Esophagus muscularis mucosa (tissue), 4 donors: ENCODE measurements at regions not wholly inside any gene's neighbourhood (a gene's known extent, or its start where the extent isn't known, plus 50 kb on each side); places are given as distances from the start of the nearest gene placed in this dataset.

ENCODE experiments used
- DNase-seq: peaks from one replicate; pipeline ENCODE4 v3.0.0-alpha.2; 2017; ENCODE audit errors: extremely low spot score
- H3K27ac ChIP-seq, 4 donors: fragments of 200-600 bp; sonication (generic); replicated peaks in 1 of 4; 1 replicate in 3 of 4; 2 replicates in 1 of 4; pipeline ENCODE4 v1.5.1; 2016 to 2019; ENCODE audit warnings: mild to moderate bottlenecking in 1 of 4
- H3K27me3 ChIP-seq, 4 donors: fragments of 200-600 bp; sonication (generic); one replicate each; pipeline versions ENCODE4 v1.5.1 to v1.6.0; 2016 to 2019
- H3K36me3 ChIP-seq, 4 donors: fragments of 200-600 bp; sonication (generic); one replicate each; pipeline ENCODE4 v1.5.1; 2016 to 2019
- H3K4me1 ChIP-seq, 4 donors: fragments of 200-600 bp; sonication (generic); one replicate each; pipeline ENCODE4 v1.5.1; 2016 to 2019
- H3K4me3 ChIP-seq, 4 donors: fragments of 200-600 bp; sonication (generic); 1 replicate in 2 of 4; 2 replicates in 2 of 4; pipeline ENCODE4 v1.5.1; 2016 to 2019; ENCODE audit warnings: mild to moderate bottlenecking in 4 of 4, moderate library complexity in 1 of 4
- H3K9me3 ChIP-seq, 4 donors: fragments of 200-600 bp; sonication (generic); 1 replicate in 3 of 4; 2 replicates in 1 of 4; pipeline ENCODE4 v1.5.1; 2016 to 2019
- CTCF ChIP-seq, 3 experiments: fragments of 200-600 bp in 2 of 3; fragments of 450-650 bp in 1 of 3; sonication (generic) in 2 of 3; IDR thresholded peaks; one replicate each; pipeline ENCODE4 v1.5.1; 2017 to 2019; ENCODE audit warnings: antibody characterized with exemption in 3 of 3, mild to moderate bottlenecking in 2 of 3, moderate library complexity in 1 of 3
- EP300 ChIP-seq: sonication (generic); formaldehyde crosslinking; IDR thresholded peaks from one replicate; pipeline ENCODE4 v1.6.1; 2017; ENCODE audit warnings: antibody characterized with exemption
- POLR2A ChIP-seq: fragments of 450-650 bp; IDR thresholded peaks from one replicate; pipeline ENCODE4 v1.6.1; 2017; ENCODE audit warnings: antibody characterized with exemption, moderate library complexity, mild to moderate bottlenecking, low read depth
- POLR2AphosphoS5 ChIP-seq, 2 donors: sonication (generic); formaldehyde crosslinking; IDR thresholded peaks; one replicate each; pipeline ENCODE4 v1.6.1; 2017; ENCODE audit warnings: antibody characterized with exemption in 2 of 2
- WGBS: methylation state at CpG from one replicate; pipeline ENCODE4 v1.1.5; 2018; 5-methylcytosine and 5-hydroxymethylcytosine counted together
- intact Hi-C: fragments of 100-400 bp; cut with DNase I; formaldehyde crosslinking; loops from one replicate; pipeline ENCODE4 v1.15.1; 2023

DNA sequence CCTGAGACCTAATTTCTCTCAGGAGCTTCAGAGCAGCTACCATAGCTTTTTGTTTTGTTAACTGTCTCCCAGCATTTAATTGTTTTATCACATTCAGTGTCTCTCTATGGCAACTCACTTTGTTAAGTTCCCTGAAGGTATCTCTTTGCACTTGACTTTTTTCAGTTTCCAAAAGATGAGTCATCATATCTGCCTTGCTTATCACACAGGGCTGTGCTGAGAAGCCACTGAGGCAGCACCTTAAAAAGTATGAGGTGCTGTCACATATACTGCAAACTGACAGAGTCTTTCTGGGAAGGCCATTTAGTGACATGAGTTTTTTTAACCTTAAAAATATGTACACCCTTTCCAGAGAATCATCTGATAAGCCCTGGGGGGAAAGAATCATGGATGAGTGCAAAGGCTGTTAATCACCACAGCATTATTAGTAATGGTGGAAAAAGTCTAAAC lies 56.8 kb downstream of the PPP1R3C start:
- Histone ChIP-seq H3K4me3 (no peak overlapping the region), H3K36me3 (no peaks in the 10 kb centered on the region), H3K27me3 (no peaks in the 10 kb centered on the region), H3K4me1 (peaks cover 15 to 43% (median 39%) of the 10 kb centered on the region in 4 donors), H3K27ac (peak overlapping the region in 1 of 4 donors; percentile 52), H3K9me3 (no peaks in the 10 kb centered on the region)
- intact Hi-C loops, result no loop called here
- no peak for DNase-seq
- TF ChIP-seq EP300 (no peak), POLR2A (no peak), POLR2AphosphoS5 (IDR thresholded peaks at IDR 0.05) (no peak), CTCF (IDR thresholded peaks at IDR 0.05) (no peak)

DNA sequence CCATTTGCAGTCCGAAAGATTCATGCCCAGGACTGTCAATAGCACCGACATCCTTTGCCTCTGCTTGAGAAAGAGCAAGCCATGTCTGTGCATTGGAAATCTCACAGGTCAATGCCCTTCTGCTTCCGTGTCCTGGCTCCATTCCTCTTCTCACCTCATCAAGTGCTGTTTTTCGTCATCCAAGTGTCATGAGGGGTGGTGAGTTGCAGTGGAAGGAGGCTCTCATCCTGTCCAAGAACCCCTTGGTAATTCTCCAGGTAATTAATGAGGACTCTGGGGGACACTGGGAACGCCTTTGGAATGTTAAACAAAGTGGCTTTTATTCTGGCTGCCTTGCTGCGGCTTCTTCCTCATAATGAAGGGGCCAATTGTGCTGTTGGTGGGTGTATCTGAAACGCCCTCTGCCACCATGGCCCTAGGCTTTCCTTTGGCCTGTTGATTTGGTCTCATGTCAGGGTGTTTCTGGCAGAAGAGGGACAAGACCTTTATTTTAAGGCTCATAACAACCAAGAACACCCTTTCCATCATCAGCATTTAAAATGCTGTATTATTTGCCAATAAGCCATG lies 57.7 kb downstream of the PPP1R3C start:
- H3K27me3 ChIP-seq, result no peaks in the 10 kb centered on the region
- 61% methylated on average over 7 of the region's 7 CpGs for WGBS
- no peaks in the 10 kb centered on the region for H3K9me3 ChIP-seq
- peak overlapping the region in 2 of 4 donors; percentile 4 to 52 for H3K27ac ChIP-seq
- H3K4me1 ChIP-seq, result peaks cover 15 to 43% (median 39%) of the 10 kb centered on the region in 4 donors
- TF ChIP-seq POLR2A, result no peak
- TF ChIP-seq CTCF (IDR thresholded peaks at IDR 0.05), result no peak
- no peak for TF ChIP-seq POLR2AphosphoS5 (IDR thresholded peaks at IDR 0.05)
- TF ChIP-seq EP300, result no peak
- H3K4me3 ChIP-seq, result no peak overlapping the region
- intact Hi-C loops, result no loop called here
- no peaks in the 10 kb centered on the region for H3K36me3 ChIP-seq
- DNase-seq, result no peak

DNA sequence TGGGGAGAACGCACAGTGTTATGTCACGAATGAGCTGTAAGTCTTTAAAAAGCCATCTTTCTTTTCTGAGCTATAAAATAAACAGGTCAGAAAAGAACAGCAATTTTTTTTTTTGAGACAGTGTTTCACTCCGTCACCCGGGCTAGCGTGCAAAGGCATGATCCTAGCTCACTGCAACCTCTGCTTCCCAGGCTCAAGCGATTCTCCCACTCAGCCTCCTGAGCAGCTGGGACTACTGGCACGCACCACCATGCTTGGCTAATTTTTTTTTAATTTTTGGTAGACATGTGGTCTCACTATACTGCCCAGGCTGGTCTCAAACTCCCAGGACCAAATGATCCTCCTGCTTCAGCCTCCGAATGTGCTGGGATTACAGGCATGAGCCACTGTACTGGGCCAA lies 58.6 kb downstream of the PPP1R3C start:
- intact Hi-C loops, result no loop called here
- 65% methylated on average over 8 of the region's 8 CpGs for WGBS
- Histone ChIP-seq H3K27me3 (no peaks in the 10 kb centered on the region), H3K4me3 (no peak overlapping the region), H3K36me3 (no peaks in the 10 kb centered on the region), H3K4me1 (peaks cover 15 to 35% (median 32%) of the 10 kb centered on the region in 4 donors), H3K9me3 (no peaks in the 10 kb centered on the region), H3K27ac (peak overlapping the region in 3 of 4 donors; percentile 4 to 57 (median 52))
- no peak for DNase-seq
- TF ChIP-seq POLR2AphosphoS5 (IDR thresholded peaks at IDR 0.05) (no peak), EP300 (no peak), CTCF (IDR thresholded peaks at IDR 0.05) (no peak), POLR2A (no peak)

DNA sequence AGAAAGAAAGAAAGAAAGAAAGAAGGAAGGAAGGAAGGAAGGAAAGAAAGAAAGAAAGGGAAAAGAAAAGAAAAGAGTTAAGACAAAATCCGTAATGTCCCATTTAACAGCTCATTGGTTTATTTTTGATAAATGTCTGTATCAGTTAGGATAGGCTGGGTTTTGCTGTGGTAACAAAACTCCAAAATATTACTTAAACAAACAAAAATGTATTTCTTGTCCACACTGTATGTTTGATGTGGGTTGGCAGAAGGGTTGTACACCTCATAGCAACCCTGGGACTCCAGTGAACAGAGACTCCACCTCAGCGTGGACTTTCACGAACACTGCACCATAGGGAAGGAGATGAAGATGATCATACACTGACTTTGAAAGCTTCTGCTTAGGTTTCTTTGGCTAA lies 59.6 kb downstream of the PPP1R3C start:
- Histone ChIP-seq H3K4me3 (no peak overlapping the region), H3K36me3 (no peaks in the 10 kb centered on the region), H3K9me3 (no peaks in the 10 kb centered on the region), H3K4me1 (peaks cover 15 to 26% (median 24%) of the 10 kb centered on the region in 4 donors), H3K27me3 (no peaks in the 10 kb centered on the region), H3K27ac (peak overlapping the region in 1 of 4 donors; percentile 52)
- no peak for DNase-seq
- intact Hi-C loops, result no loop called here
- 100% methylated on average over 3 of the region's 3 CpGs for WGBS
- TF ChIP-seq POLR2AphosphoS5 (IDR thresholded peaks at IDR 0.05), result no peak
- TF ChIP-seq EP300, result no peak
- no peak for TF ChIP-seq CTCF (IDR thresholded peaks at IDR 0.05)
- no peak for TF ChIP-seq POLR2A

- Histone ChIP-seq H3K4me1 (peaks cover 15 to 26% (median 24%) of the 10 kb centered on the region in 4 donors), H3K27me3 (no peaks in the 10 kb centered on the region), H3K9me3 (no peaks in the 10 kb centered on the region), H3K4me3 (no peak overlapping the region), H3K27ac (no peak overlapping the region), H3K36me3 (no peaks in the 10 kb centered on the region)
- 68% methylated on average over 2 of the region's 2 CpGs for WGBS
- DNase-seq, result no peak
- intact Hi-C loops, result no loop called here
- TF ChIP-seq EP300, result no peak
- no peak for TF ChIP-seq POLR2A
- no peak for TF ChIP-seq CTCF (IDR thresholded peaks at IDR 0.05)
- no peak for TF ChIP-seq POLR2AphosphoS5 (IDR thresholded peaks at IDR 0.05)
Measured at GRCh38 chr10:91571671-91572070, 61.2 kb downstream of the PPP1R3C start.
